Thymus (tissue), 11 donors: ENCODE measurements at regions not wholly inside any gene's neighbourhood (a gene's known extent, or its start where the extent isn't known, plus 50 kb on each side); places are given as distances from the start of the nearest gene placed in this dataset.

Experiments used
- DNase-seq, 9 donors: peaks; one replicate each; pipeline ENCODE4 v3.0.0-alpha.2; 2013; ENCODE audit warnings: low spot score in 9 of 9, low read depth in 6 of 9, missing footprints in 1 of 9
- H3K27ac ChIP-seq, 2 donors: one replicate each; pipeline ENCODE4 v1.5.1; 2013; ENCODE audit warnings: control low read depth in 1 of 2, low read depth in 1 of 2, low read length in 1 of 2, mild to moderate bottlenecking in 1 of 2, moderate library complexity in 1 of 2
- H3K27me3 ChIP-seq, 2 donors: one replicate each; pipeline ENCODE4 v1.5.1; 2013; ENCODE audit warnings: low read length in 1 of 2; ENCODE audit not compliant: control insufficient read depth in 2 of 2, insufficient read depth in 1 of 2
- H3K36me3 ChIP-seq, 2 donors: one replicate each; pipeline ENCODE4 v1.5.1; 2013; ENCODE audit warnings: low read length in 1 of 2, mild to moderate bottlenecking in 1 of 2, moderate library complexity in 1 of 2; ENCODE audit not compliant: control insufficient read depth in 2 of 2, insufficient read depth in 2 of 2
- H3K4me1 ChIP-seq, 2 donors: one replicate each; pipeline ENCODE4 v1.5.1; 2013; ENCODE audit warnings: low read length in 2 of 2; ENCODE audit not compliant: control insufficient read depth in 2 of 2, insufficient read depth in 2 of 2
- H3K4me3 ChIP-seq, 2 donors: one replicate each; pipeline ENCODE4 v1.5.1; 2013; ENCODE audit warnings: low read length in 2 of 2, control low read depth in 1 of 2, mild to moderate bottlenecking in 1 of 2
- H3K9me3 ChIP-seq, 2 donors: one replicate each; pipeline ENCODE4 v1.5.1; 2013; ENCODE audit warnings: low read length in 1 of 2, mild to moderate bottlenecking in 1 of 2; ENCODE audit not compliant: control insufficient read depth in 2 of 2, insufficient read depth in 1 of 2
- WGBS: extraction: QIAGEN DNeasy Blood & Tissue Kit; methylation state at CpG from one replicate; pipeline ENCODE4 v1.1.7; 2013; 5-methylcytosine and 5-hydroxymethylcytosine counted together
- donor health status: healthy.

GRCh38 chr9:99445371-99445891 is 223.3 kb downstream of the SEC61B start:
- Histone ChIP-seq H3K27ac (no peak overlapping the region), H3K9me3 (no peaks in the 10 kb centered on the region), H3K4me3 (no peak overlapping the region), H3K4me1 (no peaks in the 10 kb centered on the region), H3K27me3 (no peaks in the 10 kb centered on the region), H3K36me3 (no peaks in the 10 kb centered on the region)
- WGBS = 95% methylated on average over 4 of the region's 4 CpGs
- no peak for DNase-seq

GRCh38 chr9:99445920-99446319 is 223.8 kb downstream of the SEC61B start:
- WGBS = 96% methylated on average over 4 of the region's 4 CpGs
- DNase-seq = no peak
- Histone ChIP-seq H3K9me3 (no peaks in the 10 kb centered on the region), H3K27me3 (no peaks in the 10 kb centered on the region), H3K36me3 (no peaks in the 10 kb centered on the region), H3K4me1 (no peaks in the 10 kb centered on the region), H3K27ac (no peak overlapping the region), H3K4me3 (no peak overlapping the region)

- DNase-seq = no peak
- no peaks in the 10 kb centered on the region for H3K9me3 ChIP-seq
- H3K36me3 ChIP-seq = no peaks in the 10 kb centered on the region
- no peak overlapping the region for H3K27ac ChIP-seq
- no peaks in the 10 kb centered on the region for H3K4me1 ChIP-seq
- H3K4me3 ChIP-seq = no peak overlapping the region
- H3K27me3 ChIP-seq = no peaks in the 10 kb centered on the region
These were observed 225.9 kb downstream of the SEC61B start for GRCh38 chr9:99447951-99448350.

- Histone ChIP-seq H3K4me3 (no peak overlapping the region), H3K36me3 (no peaks in the 10 kb centered on the region), H3K27me3 (no peaks in the 10 kb centered on the region), H3K27ac (no peak overlapping the region), H3K9me3 (no peaks in the 10 kb centered on the region), H3K4me1 (no peaks in the 10 kb centered on the region)
- DNase-seq = no peak
- WGBS = 97% methylated on average over 1 of the region's 1 CpG
These were observed 227.6 kb downstream of the SEC61B start for GRCh38 chr9:99449726-99450125.

GRCh38 chr9:99451112-99451606 is 229.1 kb downstream of the SEC61B start:
- Histone ChIP-seq H3K27ac (no peak overlapping the region), H3K4me1 (no peaks in the 10 kb centered on the region)

GRCh38 chr9:99457406-99457805 is 235.3 kb downstream of the SEC61B start:
- Histone ChIP-seq H3K9me3 (no peaks in the 10 kb centered on the region), H3K36me3 (no peaks in the 10 kb centered on the region), H3K27ac (no peak overlapping the region), H3K27me3 (no peaks in the 10 kb centered on the region), H3K4me1 (no peaks in the 10 kb centered on the region), H3K4me3 (no peak overlapping the region)
- DNase-seq = no peak
- 82% methylated on average over 2 of the region's 2 CpGs for WGBS

More at GRCh38 chr9:99451112-99451606, 229.1 kb downstream of the SEC61B start:
- WGBS = 94% methylated on average over 4 of the region's 4 CpGs
- Histone ChIP-seq H3K4me3 (no peak overlapping the region), H3K36me3 (no peaks in the 10 kb centered on the region), H3K27me3 (no peaks in the 10 kb centered on the region), H3K9me3 (no peaks in the 10 kb centered on the region)
- no peak for DNase-seq

GRCh38 chr9:99457981-99458380 is 235.9 kb downstream of the SEC61B start:
- 97% methylated on average over 1 of the region's 1 CpG for WGBS
- H3K36me3 ChIP-seq = no peaks in the 10 kb centered on the region
- H3K4me3 ChIP-seq = no peak overlapping the region
- H3K4me1 ChIP-seq = no peaks in the 10 kb centered on the region
- H3K27me3 ChIP-seq = no peaks in the 10 kb centered on the region
- H3K27ac ChIP-seq = no peak overlapping the region
- DNase-seq = no peak
- no peaks in the 10 kb centered on the region for H3K9me3 ChIP-seq

- DNase-seq = no peak
- Histone ChIP-seq H3K27ac (no peak overlapping the region), H3K4me3 (no peak overlapping the region), H3K9me3 (no peaks in the 10 kb centered on the region), H3K4me1 (no peaks in the 10 kb centered on the region), H3K27me3 (no peaks in the 10 kb centered on the region), H3K36me3 (no peaks in the 10 kb centered on the region)
- WGBS = 98% methylated on average over 9 of the region's 9 CpGs
These were observed 237.8 kb downstream of the SEC61B start for GRCh38 chr9:99459919-99460318.

GRCh38 chr9:99463131-99463530 is 241.0 kb downstream of the SEC61B start:
- WGBS = 94% methylated on average over 4 of the region's 4 CpGs
- Histone ChIP-seq H3K4me1 (no peaks in the 10 kb centered on the region), H3K4me3 (no peak overlapping the region), H3K27ac (no peak overlapping the region), H3K36me3 (no peaks in the 10 kb centered on the region), H3K27me3 (no peaks in the 10 kb centered on the region), H3K9me3 (no peaks in the 10 kb centered on the region)
- DNase-seq = no peak

- DNase-seq = no peak
- no peaks in the 10 kb centered on the region for H3K27me3 ChIP-seq
- H3K4me1 ChIP-seq = no peaks in the 10 kb centered on the region
- H3K4me3 ChIP-seq = no peak overlapping the region
- H3K27ac ChIP-seq = no peak overlapping the region
- no peaks in the 10 kb centered on the region for H3K36me3 ChIP-seq
- WGBS = 95% methylated on average over 4 of the region's 4 CpGs
- H3K9me3 ChIP-seq = no peaks in the 10 kb centered on the region
These were observed 242.5 kb downstream of the SEC61B start for GRCh38 chr9:99464568-99464967.
